ENCODE measurements at regions not wholly inside any gene's neighbourhood (a gene's known extent, or its start where the extent isn't known, plus 50 kb on each side); places are given as distances from the start of the nearest gene placed in this dataset.

DNA sequence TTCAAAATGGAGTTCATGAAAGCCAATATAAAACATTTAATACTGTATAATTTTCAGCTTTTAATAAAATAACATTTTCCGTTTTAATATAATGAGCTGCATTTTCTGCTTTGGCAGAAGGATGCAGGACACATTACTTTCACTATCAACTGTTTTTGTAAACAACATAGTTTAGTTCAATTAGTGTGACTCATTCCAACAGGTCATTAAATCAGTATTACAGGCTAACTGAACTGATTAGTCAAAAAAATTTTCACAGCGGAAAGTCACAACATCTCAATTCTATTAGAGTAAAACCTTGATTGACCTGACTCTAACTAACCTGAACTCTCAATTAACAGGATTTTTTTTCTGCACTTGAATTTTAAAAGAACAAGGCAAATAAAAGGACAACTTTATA, 151.2 kb upstream of the AMOT start:
- DNase-seq: no peak
- no peak overlapping the region for H3K27ac Mint-ChIP-seq

DNA sequence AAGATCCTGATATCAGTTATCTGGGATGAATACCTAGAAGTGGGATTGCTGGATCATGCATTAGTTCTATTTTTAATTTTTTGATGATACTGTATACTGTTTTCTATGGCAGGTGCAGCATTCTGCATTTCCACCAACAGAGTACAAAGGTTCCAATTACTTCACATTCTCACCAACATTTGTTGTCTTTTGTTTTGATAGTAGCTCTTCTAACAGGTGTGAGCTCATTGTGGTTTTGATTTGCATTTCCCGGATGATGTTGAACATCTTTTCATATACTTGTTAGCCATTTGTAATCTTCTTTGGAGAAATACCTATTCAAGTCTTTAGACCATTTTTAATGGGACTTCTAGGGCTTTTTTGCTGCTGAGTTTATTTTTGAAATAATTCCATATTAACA, 139.2 kb upstream of the AMOT start:
- Histone ChIP-seq H3K9me3 (ENCODE audit: low read length) (no peaks in the 10 kb centered on the region), H3K27ac (ENCODE audit: low read depth, low read length) (no peak overlapping the region), H3K27me3 (ENCODE audit: insufficient read depth, low read length, poor library complexity, severe bottlenecking) (no peaks in the 10 kb centered on the region), H3K36me3 (ENCODE audit: insufficient read depth, low read length) (no peaks in the 10 kb centered on the region), H3K4me1 (ENCODE audit: insufficient read depth, low read length) (no peaks in the 10 kb centered on the region), H3K4me3 (ENCODE audit: low read length) (no peak overlapping the region)
- ChIA-PET CTCF (no interaction called here), POLR2A (no interaction called here)
- Mint-ChIP-seq H3K27ac (no peak overlapping the region), H3K9me3 (peaks cover 0 to 2% (median 0%) of the 10 kb centered on the region in 5 donors), H3K27me3 (peaks cover 0 to 1% of the 10 kb centered on the region in 2 donors), H3K4me1 (no peaks in the 10 kb centered on the region), H3K36me3 (no peaks in the 10 kb centered on the region), H3K4me3 (no peak overlapping the region)
- DNase-seq: no peak

More for the DNA sequence above, 151.2 kb upstream of the AMOT start:
- Histone ChIP-seq H3K27ac (ENCODE audit: low read depth, low read length) (no peak overlapping the region), H3K27me3 (ENCODE audit: insufficient read depth, low read length, poor library complexity, severe bottlenecking) (no peaks in the 10 kb centered on the region), H3K9me3 (ENCODE audit: low read length) (no peaks in the 10 kb centered on the region), H3K36me3 (ENCODE audit: insufficient read depth, low read length) (no peaks in the 10 kb centered on the region), H3K4me3 (ENCODE audit: low read length) (no peak overlapping the region), H3K4me1 (ENCODE audit: insufficient read depth, low read length) (no peaks in the 10 kb centered on the region)
- Mint-ChIP-seq H3K4me1 (no peaks in the 10 kb centered on the region), H3K27me3 (peaks cover 0 to 2% of the 10 kb centered on the region in 2 donors), H3K36me3 (peaks cover 0 to 2% (median 0%) of the 10 kb centered on the region in 3 donors), H3K4me3 (no peak overlapping the region), H3K9me3 (no peaks in the 10 kb centered on the region)
- ChIA-PET CTCF (no interaction called here), POLR2A (no interaction called here)

DNA sequence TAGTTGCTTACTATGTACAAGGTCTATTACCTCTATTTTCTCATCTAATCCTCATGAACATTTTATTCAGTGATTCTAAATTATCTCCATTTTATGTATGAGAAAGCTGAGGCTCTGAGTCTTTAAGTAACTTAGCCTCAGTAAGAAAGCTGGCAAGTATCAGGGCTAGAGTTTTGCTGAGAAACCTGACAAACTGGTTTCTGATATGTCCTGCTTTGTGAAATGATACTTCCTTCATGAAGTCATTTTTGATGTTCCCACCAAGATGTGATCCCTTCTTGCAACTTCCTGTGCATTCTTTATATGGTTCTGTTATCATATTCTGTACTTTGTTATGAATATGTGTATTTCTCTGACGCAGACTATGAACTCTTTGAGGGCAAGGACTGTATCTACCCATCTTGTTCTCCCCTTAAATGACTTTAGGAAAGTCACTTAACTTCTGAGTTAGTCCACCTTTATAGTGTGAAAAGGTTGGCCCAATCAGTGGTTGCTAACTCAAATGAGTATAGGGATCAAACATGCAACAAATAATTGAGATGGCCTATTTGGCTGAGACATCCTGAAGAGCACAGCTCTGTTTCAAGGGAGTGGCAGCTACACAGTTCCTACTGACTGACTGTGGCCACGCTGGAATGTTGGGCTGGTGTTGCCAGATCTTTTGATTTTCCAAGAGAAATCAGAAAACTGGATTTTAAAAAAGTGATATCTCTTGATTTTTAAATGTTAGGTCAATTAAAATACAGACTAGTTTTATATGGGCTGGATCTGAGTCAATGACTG, 127.9 kb upstream of the AMOT start:
- CTCF ChIA-PET: no interaction called here
- no peaks in the 10 kb centered on the region for H3K36me3 Mint-ChIP-seq
- H3K27me3 ChIP-seq (ENCODE audit: insufficient read depth, low read length, poor library complexity, severe bottlenecking): no peaks in the 10 kb centered on the region
- DNase-seq: no peak
- POLR2A ChIA-PET: no interaction called here
- no peaks in the 10 kb centered on the region for H3K27me3 Mint-ChIP-seq
- H3K4me3 ChIP-seq (ENCODE audit: low read length): no peak overlapping the region
- no peaks in the 10 kb centered on the region for H3K4me1 Mint-ChIP-seq
- no peaks in the 10 kb centered on the region for H3K36me3 ChIP-seq (ENCODE audit: insufficient read depth, low read length)
- H3K9me3 Mint-ChIP-seq: no peaks in the 10 kb centered on the region
- H3K9me3 ChIP-seq (ENCODE audit: low read length): no peaks in the 10 kb centered on the region
- H3K27ac Mint-ChIP-seq: no peak overlapping the region
- H3K27ac ChIP-seq (ENCODE audit: low read depth, low read length): no peak overlapping the region
- H3K4me3 Mint-ChIP-seq: no peak overlapping the region
- H3K4me1 ChIP-seq (ENCODE audit: insufficient read depth, low read length): no peaks in the 10 kb centered on the region

DNA sequence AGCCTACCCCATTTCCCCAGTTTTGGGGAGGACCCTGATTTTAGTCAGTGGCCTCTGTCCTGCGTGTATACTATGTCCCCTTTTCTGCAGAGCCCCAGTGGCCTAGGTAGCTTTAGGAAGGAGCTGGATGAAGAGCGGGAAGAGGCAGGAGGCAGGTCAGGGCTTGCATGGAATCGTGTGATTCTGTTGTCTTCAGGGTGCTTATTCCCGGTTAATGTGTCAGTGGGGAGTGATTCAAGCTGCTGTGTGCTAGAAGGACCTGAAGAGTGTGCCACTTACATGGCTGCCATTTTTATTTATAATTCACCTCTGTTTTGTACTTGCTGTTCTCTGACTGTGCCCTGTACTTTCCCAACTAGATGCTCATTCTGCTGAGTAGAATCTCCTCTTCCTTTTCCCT, 127.3 kb upstream of the AMOT start:
- Histone ChIP-seq H3K36me3 (ENCODE audit: insufficient read depth, low read length) (no peaks in the 10 kb centered on the region), H3K4me1 (ENCODE audit: insufficient read depth, low read length) (no peaks in the 10 kb centered on the region), H3K4me3 (ENCODE audit: low read length) (no peak overlapping the region), H3K27ac (ENCODE audit: low read depth, low read length) (no peak overlapping the region), H3K27me3 (ENCODE audit: insufficient read depth, low read length, poor library complexity, severe bottlenecking) (no peaks in the 10 kb centered on the region), H3K9me3 (ENCODE audit: low read length) (no peaks in the 10 kb centered on the region)
- no peaks in the 10 kb centered on the region for H3K36me3 Mint-ChIP-seq
- no peak overlapping the region for H3K4me3 Mint-ChIP-seq
- POLR2A ChIA-PET: no interaction called here
- H3K27ac Mint-ChIP-seq: no peak overlapping the region
- CTCF ChIA-PET: no interaction called here
- H3K27me3 Mint-ChIP-seq: no peaks in the 10 kb centered on the region
- no peak for DNase-seq
- H3K9me3 Mint-ChIP-seq: no peaks in the 10 kb centered on the region
- no peaks in the 10 kb centered on the region for H3K4me1 Mint-ChIP-seq

DNA sequence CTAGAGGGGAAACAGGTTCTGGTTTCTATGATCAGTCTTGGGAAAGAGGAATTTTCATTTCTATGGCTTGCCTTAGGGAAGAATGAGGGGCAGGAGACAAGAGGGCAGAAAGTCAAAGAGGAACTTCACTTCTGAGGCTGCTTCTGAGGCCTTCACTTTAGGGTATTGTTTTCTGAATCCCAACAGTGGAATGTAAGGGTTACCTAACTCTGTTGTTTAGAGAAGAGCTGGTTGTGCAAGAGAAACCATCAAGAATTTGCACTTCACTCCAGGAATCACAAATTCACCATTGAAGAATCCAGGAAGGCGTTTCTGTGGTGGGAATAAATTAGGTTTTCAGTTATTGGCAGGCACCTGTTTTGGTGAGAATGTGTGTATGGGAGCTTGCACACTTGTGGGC, 126.7 kb upstream of the AMOT start:
- H3K36me3 Mint-ChIP-seq: no peaks in the 10 kb centered on the region
- no peak overlapping the region for H3K4me3 Mint-ChIP-seq
- H3K27ac Mint-ChIP-seq: no peak overlapping the region

DNA sequence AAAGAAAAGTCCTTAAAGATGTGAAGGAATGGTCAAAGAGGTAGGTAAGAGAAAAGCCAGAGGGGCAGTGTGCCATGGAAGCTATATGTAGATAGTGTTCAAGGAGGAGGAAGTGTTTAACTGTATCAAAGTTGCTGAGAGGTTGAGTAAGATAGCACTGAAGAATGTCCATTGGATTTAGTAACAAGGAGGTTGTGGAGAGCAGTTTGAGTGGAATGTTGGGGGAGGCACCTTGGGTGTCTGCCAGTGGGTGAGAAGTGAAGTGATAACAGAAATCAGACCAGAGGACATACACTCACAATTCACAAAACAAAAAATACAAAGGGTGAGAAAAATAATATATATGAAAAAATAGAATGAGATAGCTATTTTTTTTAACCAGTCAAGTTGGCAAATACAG, 121.3 kb upstream of the AMOT start:
- H3K27me3 ChIP-seq (ENCODE audit: insufficient read depth, low read length, poor library complexity, severe bottlenecking): no peaks in the 10 kb centered on the region
- H3K4me3 ChIP-seq (ENCODE audit: low read length): no peak overlapping the region
- no peaks in the 10 kb centered on the region for H3K4me1 Mint-ChIP-seq
- H3K36me3 ChIP-seq (ENCODE audit: insufficient read depth, low read length): no peaks in the 10 kb centered on the region
- no peak for DNase-seq
- no peaks in the 10 kb centered on the region for H3K36me3 Mint-ChIP-seq
- no peaks in the 10 kb centered on the region for H3K27me3 Mint-ChIP-seq
- no peak overlapping the region for H3K4me3 Mint-ChIP-seq
- no peaks in the 10 kb centered on the region for H3K4me1 ChIP-seq (ENCODE audit: insufficient read depth, low read length)
- H3K27ac Mint-ChIP-seq: no peak overlapping the region
- ChIA-PET POLR2A (no interaction called here), CTCF (no interaction called here)
- H3K9me3 Mint-ChIP-seq: no peaks in the 10 kb centered on the region
- no peaks in the 10 kb centered on the region for H3K9me3 ChIP-seq (ENCODE audit: low read length)
- no peak overlapping the region for H3K27ac ChIP-seq (ENCODE audit: low read depth, low read length)

More for the DNA sequence above, 126.7 kb upstream of the AMOT start:
- H3K27me3 Mint-ChIP-seq: no peaks in the 10 kb centered on the region
- H3K9me3 Mint-ChIP-seq: no peaks in the 10 kb centered on the region
- CTCF ChIA-PET: no interaction called here
- no peak for DNase-seq
- H3K4me1 Mint-ChIP-seq: no peaks in the 10 kb centered on the region
- H3K27me3 ChIP-seq (ENCODE audit: insufficient read depth, low read length, poor library complexity, severe bottlenecking): no peaks in the 10 kb centered on the region
- H3K27ac ChIP-seq (ENCODE audit: low read depth, low read length): no peak overlapping the region
- no peaks in the 10 kb centered on the region for H3K4me1 ChIP-seq (ENCODE audit: insufficient read depth, low read length)
- no peaks in the 10 kb centered on the region for H3K9me3 ChIP-seq (ENCODE audit: low read length)
- H3K4me3 ChIP-seq (ENCODE audit: low read length): no peak overlapping the region
- POLR2A ChIA-PET: no interaction called here
- H3K36me3 ChIP-seq (ENCODE audit: insufficient read depth, low read length): no peaks in the 10 kb centered on the region

DNA sequence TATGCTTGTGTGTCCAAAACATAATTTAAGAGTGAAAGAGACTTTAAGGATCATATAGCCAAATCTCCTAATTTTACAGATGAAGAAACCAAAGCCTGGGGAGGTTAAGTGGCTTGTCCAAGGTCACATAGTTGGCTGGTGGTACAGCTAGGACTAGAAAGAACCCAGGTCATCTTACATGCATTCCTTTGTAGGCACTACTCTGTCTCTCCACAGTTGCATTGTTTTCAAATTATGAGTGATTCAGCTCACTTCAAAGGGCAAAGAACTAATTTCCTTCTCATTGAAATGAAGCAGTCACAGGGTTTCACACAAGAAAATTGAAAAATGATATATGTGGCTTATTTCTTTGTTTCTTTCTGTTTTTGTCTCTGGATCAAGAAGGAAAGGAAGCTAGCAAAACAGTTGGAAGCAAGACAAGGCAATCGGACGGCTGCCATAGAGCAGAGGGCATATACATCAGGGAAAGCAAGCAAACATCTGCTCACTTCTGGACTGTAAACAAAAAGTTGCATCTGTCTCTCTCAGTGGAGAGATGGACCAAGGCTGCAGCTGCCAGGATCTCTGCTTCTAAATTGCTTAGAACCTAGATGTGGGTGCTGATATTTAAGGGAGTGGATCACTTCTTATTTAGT, 107.5 kb upstream of the AMOT start:
- H3K27me3 ChIP-seq (ENCODE audit: insufficient read depth, low read length, poor library complexity, severe bottlenecking): no peaks in the 10 kb centered on the region
- Mint-ChIP-seq H3K27ac (no peak overlapping the region), H3K36me3 (no peaks in the 10 kb centered on the region), H3K4me3 (no peak overlapping the region), H3K9me3 (no peaks in the 10 kb centered on the region), H3K4me1 (no peaks in the 10 kb centered on the region), H3K27me3 (peaks cover 0 to 4% of the 10 kb centered on the region in 2 donors)
- no peak overlapping the region for H3K4me3 ChIP-seq (ENCODE audit: low read length)
- no peak for DNase-seq
- no peak overlapping the region for H3K27ac ChIP-seq (ENCODE audit: low read depth, low read length)
- no peaks in the 10 kb centered on the region for H3K4me1 ChIP-seq (ENCODE audit: insufficient read depth, low read length)
- H3K36me3 ChIP-seq (ENCODE audit: insufficient read depth, low read length): no peaks in the 10 kb centered on the region
- ChIA-PET CTCF (no interaction called here), POLR2A (no interaction called here)
- no peaks in the 10 kb centered on the region for H3K9me3 ChIP-seq (ENCODE audit: low read length)

DNA sequence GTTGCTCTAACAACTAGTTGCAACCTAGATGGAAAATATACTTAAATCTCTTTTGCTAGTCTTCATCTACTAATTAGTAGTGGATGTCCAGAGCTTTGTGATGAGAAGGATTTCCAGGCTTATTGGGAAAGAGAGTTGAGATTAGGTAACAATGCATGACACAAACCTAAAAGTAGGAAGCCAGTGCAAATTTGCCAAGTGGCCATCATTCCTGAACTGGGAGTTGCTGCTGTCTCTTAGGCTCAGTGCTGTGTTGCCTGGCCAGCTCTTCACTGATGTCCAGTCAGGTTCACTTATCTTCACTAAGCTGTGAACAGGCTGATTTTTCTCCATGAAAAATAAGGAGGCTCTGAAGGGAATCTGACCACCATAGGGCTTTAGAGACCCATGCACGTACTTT, 105.6 kb upstream of the AMOT start:
- no peaks in the 10 kb centered on the region for H3K36me3 ChIP-seq (ENCODE audit: insufficient read depth, low read length)
- no peaks in the 10 kb centered on the region for H3K9me3 ChIP-seq (ENCODE audit: low read length)
- no peaks in the 10 kb centered on the region for H3K9me3 Mint-ChIP-seq
- H3K4me1 Mint-ChIP-seq: no peaks in the 10 kb centered on the region
- no peak for DNase-seq
- CTCF ChIA-PET: no interaction called here
- POLR2A ChIA-PET: no interaction called here
- no peak overlapping the region for H3K4me3 ChIP-seq (ENCODE audit: low read length)
- H3K4me3 Mint-ChIP-seq: no peak overlapping the region
- H3K27ac ChIP-seq (ENCODE audit: low read depth, low read length): no peak overlapping the region
- H3K27me3 Mint-ChIP-seq: peaks cover 0 to 4% of the 10 kb centered on the region in 2 donors
- peak overlapping the region in 1 of 8 donors; percentile 16 for H3K27ac Mint-ChIP-seq
- H3K4me1 ChIP-seq (ENCODE audit: insufficient read depth, low read length): no peaks in the 10 kb centered on the region
- H3K36me3 Mint-ChIP-seq: no peaks in the 10 kb centered on the region
- no peaks in the 10 kb centered on the region for H3K27me3 ChIP-seq (ENCODE audit: insufficient read depth, low read length, poor library complexity, severe bottlenecking)
